ENCODE measurements at regions not wholly inside any gene's neighbourhood (a gene's known extent, or its start where the extent isn't known, plus 50 kb on each side); places are given as distances from the start of the nearest gene placed in this dataset.

- no peak for TF ChIP-seq EZH2 (IDR thresholded peaks at IDR 0.05; ENCODE audit: borderline replicate concordance)
- no peak for TF ChIP-seq CTCF (IDR thresholded peaks at IDR 0.05; ENCODE audit: poor library complexity)
- no peak for TF ChIP-seq EZH2phosphoT487 (IDR thresholded peaks at IDR 0.05; ENCODE audit: low read depth, severe bottlenecking, unreplicated experiment)
Measured at GRCh38 chr6:66725670-66726069, 1018.6 kb upstream of the EYS start.

Measured in hepatocyte (in vitro differentiated cells).